Spinal cord (tissue), 9 donors: ENCODE measurements at regions not wholly inside any gene's neighbourhood (a gene's known extent, or its start where the extent isn't known, plus 50 kb on each side); places are given as distances from the start of the nearest gene placed in this dataset.
A peak's percentile ranks its signal among the peaks of the same experiment; 100 is the strongest.
"Not testable (repeated sequence)": the region's sequence is repeated elsewhere in the genome, so short reads cannot be mapped to it uniquely, and the experiment has no call there.

Source experiments
- DNase-seq, 6 donors: peaks; one replicate each; pipeline versions ENCODE4 v3.0.0 to v3.0.0-alpha.2; 2013 to 2015; ENCODE audit warnings: low spot score in 6 of 6, low read depth in 4 of 6
- H3K27ac ChIP-seq: one replicate; pipeline ENCODE4 v1.5.1; 2013; ENCODE audit warnings: low read depth, low read length, control low read depth
- H3K27me3 ChIP-seq: one replicate; pipeline ENCODE4 v1.6.1; 2013; ENCODE audit warnings: low read length; ENCODE audit not compliant: control insufficient read depth, insufficient read depth
- H3K36me3 ChIP-seq: one replicate; pipeline ENCODE4 v1.6.1; 2013; ENCODE audit warnings: low read length; ENCODE audit not compliant: control insufficient read depth, insufficient read depth
- H3K4me1 ChIP-seq: one replicate; pipeline ENCODE4 v1.6.1; 2013; ENCODE audit warnings: low read length; ENCODE audit not compliant: control insufficient read depth, insufficient read depth
- H3K4me3 ChIP-seq: one replicate; pipeline ENCODE4 v1.5.1; 2013; ENCODE audit warnings: low read depth, low read length, control low read depth
- H3K9me3 ChIP-seq: one replicate; pipeline ENCODE4 v1.6.1; 2013; ENCODE audit warnings: low read length; ENCODE audit not compliant: control insufficient read depth, insufficient read depth
- whole genome bisulfite sequencing: methylation state at CpG from one replicate; pipeline ENCODE4 v1.1.5; 2013; ENCODE audit warnings: missing lambda C conversion rate; ENCODE audit not compliant: insufficient coverage; 5-methylcytosine and 5-hydroxymethylcytosine counted together
- donor health status: healthy.

DNA sequence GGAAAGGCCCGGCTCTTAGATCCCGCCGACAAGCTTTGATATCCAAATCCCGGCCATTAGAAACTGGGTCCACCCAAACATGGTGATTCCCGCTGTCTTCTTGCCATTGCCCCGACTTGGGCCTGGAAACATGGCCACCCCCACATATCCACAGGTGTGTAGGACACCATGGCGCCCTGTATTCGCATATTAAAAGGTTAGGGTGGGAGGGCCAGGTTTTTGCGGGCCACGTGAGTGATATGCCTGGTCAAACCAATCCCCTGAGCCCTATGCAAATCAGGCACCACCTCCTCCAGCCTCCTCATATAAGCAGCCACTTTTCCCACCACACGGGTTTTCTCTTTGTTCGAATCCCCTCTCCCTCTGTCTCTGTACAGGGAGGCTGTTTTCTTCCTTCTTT, 766.4 kb downstream of the UQCRFS1 start:
- H3K4me1 ChIP-seq: no peaks in the 10 kb centered on the region
- no peaks in the 10 kb centered on the region for H3K27me3 ChIP-seq
- no peaks in the 10 kb centered on the region for H3K36me3 ChIP-seq
- WGBS: 98% methylated on average over 8 of the region's 12 CpGs
- no peaks in the 10 kb centered on the region for H3K9me3 ChIP-seq
- no peak overlapping the region for H3K27ac ChIP-seq
- no peak for DNase-seq
- H3K4me3 ChIP-seq: no peak overlapping the region

GRCh38 chr19:28445826-28446225, 767.1 kb downstream of the UQCRFS1 start:
- DNase-seq: no peak
- no peak overlapping the region for H3K4me3 ChIP-seq
- H3K27ac ChIP-seq: no peak overlapping the region
- WGBS: 89% methylated on average over 9 of the region's 11 CpGs
- H3K36me3 ChIP-seq: no peaks in the 10 kb centered on the region
- H3K9me3 ChIP-seq: no peaks in the 10 kb centered on the region
- no peaks in the 10 kb centered on the region for H3K27me3 ChIP-seq
- H3K4me1 ChIP-seq: no peaks in the 10 kb centered on the region

- DNase-seq: peak in 2 of 6 donors; percentile 60 to 91
- Histone ChIP-seq H3K27ac (no peak overlapping the region), H3K36me3 (no peaks in the 10 kb centered on the region), H3K4me3 (no peak overlapping the region), H3K4me1 (no peaks in the 10 kb centered on the region), H3K9me3 (no peaks in the 10 kb centered on the region), H3K27me3 (no peaks in the 10 kb centered on the region)
- WGBS: 60% methylated on average over 1 of the region's 4 CpGs
Measured at GRCh38 chr19:28444362-28444761, 768.6 kb downstream of the UQCRFS1 start.

- no peaks in the 10 kb centered on the region for H3K9me3 ChIP-seq
Measured at GRCh38 chr19:28443361-28443760, 769.6 kb downstream of the UQCRFS1 start.

DNA sequence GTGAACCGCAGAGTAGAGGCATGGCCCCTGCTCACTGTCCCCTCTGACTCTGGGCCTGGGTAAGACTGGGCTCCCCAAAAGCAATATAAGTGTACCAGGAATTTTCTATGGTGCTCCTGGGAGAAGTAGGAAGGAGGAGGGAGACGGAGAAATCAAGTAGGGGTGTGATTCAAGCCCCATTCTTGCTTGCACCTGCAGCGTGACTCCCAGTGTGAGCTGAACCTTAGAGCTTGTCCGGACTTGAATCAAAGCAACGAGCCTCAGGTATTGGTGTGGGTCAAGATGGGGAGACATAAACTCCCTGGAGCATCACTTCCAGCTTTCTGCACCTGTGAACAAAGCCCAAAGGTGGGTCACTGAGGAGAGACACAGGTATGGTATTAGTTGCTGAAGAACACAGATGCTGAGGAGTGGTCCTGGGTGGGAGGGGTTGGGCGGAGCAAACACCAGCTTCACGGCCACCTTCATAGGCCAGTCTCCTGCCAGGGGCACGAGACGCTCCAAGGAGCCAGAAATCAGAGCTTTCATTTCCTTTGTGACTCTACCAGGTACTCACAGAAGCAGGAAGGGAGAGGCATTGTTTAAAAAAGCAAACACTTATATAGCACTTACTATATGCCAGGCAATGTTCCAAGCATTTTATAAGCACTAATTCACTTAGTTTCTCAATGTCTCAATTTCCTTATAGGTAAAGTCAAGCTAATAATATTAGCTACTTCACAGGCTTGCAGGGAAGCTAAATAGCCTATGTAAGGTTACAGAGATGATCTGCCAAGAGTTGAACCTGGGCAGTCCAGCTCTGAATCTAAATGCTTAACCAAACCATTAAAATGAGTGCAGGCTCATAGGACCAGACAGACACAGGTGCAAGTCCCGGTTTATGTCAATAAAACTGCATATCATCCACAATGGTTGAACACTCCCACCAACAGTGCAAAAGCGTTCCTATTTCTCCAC, 775.3 kb downstream of the UQCRFS1 start:
- no peak for DNase-seq
- Histone ChIP-seq H3K9me3 (no peaks in the 10 kb centered on the region), H3K4me3 (no peak overlapping the region), H3K4me1 (no peaks in the 10 kb centered on the region), H3K27ac (no peak overlapping the region), H3K27me3 (no peaks in the 10 kb centered on the region), H3K36me3 (no peaks in the 10 kb centered on the region)
- 85% methylated on average over 9 of the region's 11 CpGs for WGBS

More at GRCh38 chr19:28443361-28443760, 769.6 kb downstream of the UQCRFS1 start:
- WGBS: 81% methylated on average over 5 of the region's 9 CpGs
- Histone ChIP-seq H3K27me3 (no peaks in the 10 kb centered on the region), H3K27ac (no peak overlapping the region), H3K4me1 (no peaks in the 10 kb centered on the region), H3K36me3 (no peaks in the 10 kb centered on the region), H3K4me3 (no peak overlapping the region)
- peak in 1 of 6 donors; percentile 24 for DNase-seq

GRCh38 chr19:28436320-28436719, 776.6 kb downstream of the UQCRFS1 start:
- no peak overlapping the region for H3K4me3 ChIP-seq
- H3K9me3 ChIP-seq: no peaks in the 10 kb centered on the region
- no peaks in the 10 kb centered on the region for H3K27me3 ChIP-seq
- 83% methylated on average over 4 of the region's 4 CpGs for WGBS
- no peak overlapping the region for H3K27ac ChIP-seq
- no peaks in the 10 kb centered on the region for H3K4me1 ChIP-seq
- no peaks in the 10 kb centered on the region for H3K36me3 ChIP-seq
- DNase-seq: peak in 1 of 6 donors; percentile 31

- Histone ChIP-seq H3K27me3 (no peaks in the 10 kb centered on the region), H3K4me3 (no peak overlapping the region), H3K9me3 (no peaks in the 10 kb centered on the region), H3K4me1 (no peaks in the 10 kb centered on the region), H3K36me3 (no peaks in the 10 kb centered on the region), H3K27ac (no peak overlapping the region)
- DNase-seq: peak in 2 of 6 donors; percentile 32 to 42
- WGBS: 72% methylated on average over 6 of the region's 8 CpGs
Measured at GRCh38 chr19:28435551-28436271, 777.2 kb downstream of the UQCRFS1 start.

- not testable (repeated sequence) for H3K27me3 ChIP-seq, H3K27ac ChIP-seq, DNase-seq, H3K4me3 ChIP-seq, H3K4me1 ChIP-seq, H3K9me3 ChIP-seq, H3K36me3 ChIP-seq
- WGBS: 84% methylated on average over 9 of the region's 9 CpGs
Measured at GRCh38 chr19:28434794-28435193, 778.2 kb downstream of the UQCRFS1 start.

DNA sequence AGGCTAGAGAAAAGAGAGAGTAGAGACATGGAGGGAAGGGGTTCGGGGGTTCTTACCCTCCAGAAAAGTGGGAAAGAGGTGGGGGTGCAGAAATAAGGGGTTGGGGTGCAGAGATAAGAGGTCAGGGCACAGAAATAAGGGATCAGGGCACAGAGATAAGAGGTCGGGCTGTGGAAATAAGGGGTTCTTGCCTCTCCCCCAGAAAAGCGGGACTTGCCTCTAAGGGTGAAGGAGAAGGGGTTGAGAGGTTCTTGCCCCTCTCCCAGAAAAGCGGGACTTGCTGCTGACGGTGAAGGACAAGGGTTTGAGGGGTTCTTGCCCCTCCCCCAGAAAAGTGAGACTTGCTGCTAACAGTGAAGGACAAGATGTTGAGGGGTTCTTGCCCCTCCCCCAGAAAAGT, 778.6 kb downstream of the UQCRFS1 start:
- not testable (repeated sequence) for H3K27ac ChIP-seq

More for the DNA sequence above, 778.6 kb downstream of the UQCRFS1 start:
- WGBS: 91% methylated on average over 2 of the region's 5 CpGs
- H3K4me1 ChIP-seq, H3K36me3 ChIP-seq, H3K9me3 ChIP-seq, DNase-seq, H3K4me3 ChIP-seq, H3K27me3 ChIP-seq: not testable (repeated sequence)
